ENCODE measurements at regions not wholly inside any gene's neighbourhood (a gene's known extent, or its start where the extent isn't known, plus 50 kb on each side); places are given as distances from the start of the nearest gene placed in this dataset.

DNA sequence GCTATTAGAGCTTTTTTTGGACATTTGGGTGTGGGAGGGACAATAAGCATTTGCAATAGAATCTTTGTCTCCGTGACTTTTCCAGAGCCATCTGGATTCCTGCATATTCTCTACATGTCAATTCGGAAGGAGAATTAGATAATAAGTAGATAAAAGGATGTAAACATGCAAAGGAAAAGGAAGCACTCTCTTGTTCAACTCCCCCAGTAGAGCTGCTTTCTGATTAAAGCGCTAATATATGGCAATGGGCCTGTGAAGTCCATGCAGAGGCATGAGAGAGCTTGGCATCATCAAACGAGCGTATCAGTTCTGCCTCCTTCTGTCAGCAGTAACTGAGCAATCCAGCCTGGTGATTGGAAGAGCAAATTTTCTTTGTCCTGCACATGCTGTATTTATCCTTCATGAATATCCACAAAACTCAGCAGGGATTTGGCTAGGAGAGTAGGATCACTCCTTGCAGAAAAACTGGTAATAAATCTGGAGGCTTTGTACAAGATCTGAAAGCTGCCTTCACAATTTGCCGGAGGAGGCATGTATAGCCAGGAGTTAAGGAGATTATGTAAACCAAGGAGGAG is 1752.9 kb downstream of the MAT2B start:
- intact Hi-C loops (cut with DNase I; ENCODE audit: low total_unique reads), result no loop called here
- H3K9me3 ChIP-seq, result no peaks in the 10 kb centered on the region
- no peaks in the 10 kb centered on the region for H3K27me3 ChIP-seq
- TF ChIP-seq, protein P1, sequence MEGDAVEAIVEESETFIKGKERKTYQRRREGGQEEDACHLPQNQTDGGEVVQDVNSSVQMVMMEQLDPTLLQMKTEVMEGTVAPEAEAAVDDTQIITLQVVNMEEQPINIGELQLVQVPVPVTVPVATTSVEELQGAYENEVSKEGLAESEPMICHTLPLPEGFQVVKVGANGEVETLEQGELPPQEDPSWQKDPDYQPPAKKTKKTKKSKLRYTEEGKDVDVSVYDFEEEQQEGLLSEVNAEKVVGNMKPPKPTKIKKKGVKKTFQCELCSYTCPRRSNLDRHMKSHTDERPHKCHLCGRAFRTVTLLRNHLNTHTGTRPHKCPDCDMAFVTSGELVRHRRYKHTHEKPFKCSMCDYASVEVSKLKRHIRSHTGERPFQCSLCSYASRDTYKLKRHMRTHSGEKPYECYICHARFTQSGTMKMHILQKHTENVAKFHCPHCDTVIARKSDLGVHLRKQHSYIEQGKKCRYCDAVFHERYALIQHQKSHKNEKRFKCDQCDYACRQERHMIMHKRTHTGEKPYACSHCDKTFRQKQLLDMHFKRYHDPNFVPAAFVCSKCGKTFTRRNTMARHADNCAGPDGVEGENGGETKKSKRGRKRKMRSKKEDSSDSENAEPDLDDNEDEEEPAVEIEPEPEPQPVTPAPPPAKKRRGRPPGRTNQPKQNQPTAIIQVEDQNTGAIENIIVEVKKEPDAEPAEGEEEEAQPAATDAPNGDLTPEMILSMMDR (IDR thresholded peaks at IDR 0.05), result no peak
- no peak overlapping the region for H3K27ac ChIP-seq
- DNase-seq, result no peak
- no peak overlapping the region for H3K4me3 ChIP-seq
- H3K4me1 ChIP-seq, result no peaks in the 10 kb centered on the region
- no peaks in the 10 kb centered on the region for H3K36me3 ChIP-seq

DNA sequence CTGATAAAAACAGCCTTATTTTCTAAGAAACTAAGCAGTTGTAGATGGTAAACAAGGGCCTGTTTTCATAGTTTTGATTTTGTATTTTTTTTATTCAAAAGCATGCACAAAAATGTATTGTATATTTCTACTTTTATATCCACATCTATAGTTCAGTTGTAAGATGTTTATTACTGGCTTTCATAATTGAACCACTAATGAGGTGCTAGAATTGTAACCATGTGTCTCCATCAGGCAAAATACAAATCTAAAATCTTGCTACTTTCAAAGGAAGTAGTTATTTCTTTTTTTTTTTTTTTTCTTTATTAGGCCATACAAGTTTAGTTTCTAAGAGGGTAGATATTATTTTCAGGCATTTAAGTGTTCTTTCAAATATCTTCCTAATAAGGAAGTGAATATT is 1755.0 kb downstream of the MAT2B start:
- no peak overlapping the region for H3K27ac ChIP-seq
- intact Hi-C loops (cut with DNase I; ENCODE audit: low total_unique reads), result no loop called here
- DNase-seq, result no peak
- no peaks in the 10 kb centered on the region for H3K9me3 ChIP-seq
- H3K4me1 ChIP-seq, result no peaks in the 10 kb centered on the region
- H3K4me3 ChIP-seq, result no peak overlapping the region
- H3K36me3 ChIP-seq, result no peaks in the 10 kb centered on the region
- H3K27me3 ChIP-seq, result no peaks in the 10 kb centered on the region
- TF ChIP-seq, protein P1 (IDR thresholded peaks at IDR 0.05), result no peak

DNA sequence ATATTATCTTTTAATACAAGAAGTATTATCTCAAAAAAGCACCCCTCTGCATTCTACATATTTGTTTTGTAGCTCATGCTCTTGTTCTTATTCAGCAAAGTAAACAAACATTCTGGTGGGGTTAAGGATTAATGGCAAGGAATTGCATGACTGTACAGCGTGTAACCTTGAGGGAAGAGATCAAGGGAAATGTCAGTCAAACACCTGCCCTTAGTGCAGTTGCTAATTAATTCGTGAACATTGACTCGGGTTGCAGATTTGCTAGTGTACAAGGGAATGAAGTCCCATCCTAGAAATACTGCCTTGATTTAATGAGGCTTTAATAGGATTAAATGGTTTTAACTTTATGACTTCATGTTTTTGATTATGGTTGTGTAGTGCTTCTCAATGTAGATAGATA is 1758.1 kb downstream of the MAT2B start:
- Histone ChIP-seq H3K36me3 (no peaks in the 10 kb centered on the region), H3K4me1 (no peaks in the 10 kb centered on the region), H3K27me3 (no peaks in the 10 kb centered on the region), H3K9me3 (no peaks in the 10 kb centered on the region), H3K27ac (no peak overlapping the region), H3K4me3 (no peak overlapping the region)
- intact Hi-C loops (cut with DNase I; ENCODE audit: low total_unique reads), result no loop called here
- no peak for DNase-seq
- TF ChIP-seq, protein P1 (IDR thresholded peaks at IDR 0.05), result no peak

DNA sequence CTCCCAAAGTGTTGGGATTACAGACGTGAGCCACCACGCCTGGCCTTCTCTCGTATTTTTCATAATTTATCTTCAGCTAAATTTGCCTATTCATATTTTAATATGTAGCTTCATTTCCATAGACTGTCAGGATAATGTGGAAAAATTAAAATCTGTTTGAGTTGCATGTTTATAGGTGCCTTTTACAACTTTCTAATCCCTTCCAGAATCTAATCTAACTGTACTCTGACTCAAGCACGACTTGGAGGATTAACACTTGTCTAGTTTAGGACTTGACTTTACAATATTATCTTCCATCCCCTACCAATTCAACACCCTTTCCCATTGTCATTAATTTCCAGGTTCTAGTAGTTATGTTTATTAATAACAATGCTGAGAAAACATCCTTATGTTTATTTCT is 1761.5 kb downstream of the MAT2B start:
- no peaks in the 10 kb centered on the region for H3K4me1 ChIP-seq
- no peak overlapping the region for H3K27ac ChIP-seq
- no peak overlapping the region for H3K4me3 ChIP-seq
- H3K9me3 ChIP-seq, result no peaks in the 10 kb centered on the region
- TF ChIP-seq, protein P1 (IDR thresholded peaks at IDR 0.05), result no peak
- no peaks in the 10 kb centered on the region for H3K36me3 ChIP-seq
- intact Hi-C loops (cut with DNase I; ENCODE audit: low total_unique reads), result no loop called here
- DNase-seq, result no peak
- H3K27me3 ChIP-seq, result no peaks in the 10 kb centered on the region

DNA sequence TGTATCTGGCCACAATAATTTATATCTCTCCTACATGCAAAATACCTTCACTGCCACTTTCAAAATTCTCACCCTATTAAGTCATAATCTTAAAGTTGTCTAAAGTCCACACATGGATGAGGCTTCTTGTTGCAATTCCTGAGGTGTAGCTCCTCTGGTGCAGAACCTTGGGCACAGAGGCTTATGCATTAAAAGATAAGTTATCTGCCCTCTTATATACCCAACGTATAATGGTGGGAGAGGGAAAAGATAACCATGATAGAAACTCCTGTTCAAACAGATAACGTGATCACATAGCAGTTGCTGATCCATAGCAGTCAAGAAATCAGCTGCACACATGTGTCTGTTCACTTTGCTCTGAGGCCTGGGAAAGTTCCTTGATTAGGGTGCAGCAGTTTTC is 1767.0 kb downstream of the MAT2B start:
- Histone ChIP-seq H3K27ac (no peak overlapping the region), H3K36me3 (no peaks in the 10 kb centered on the region), H3K4me3 (no peak overlapping the region), H3K27me3 (no peaks in the 10 kb centered on the region), H3K4me1 (no peaks in the 10 kb centered on the region), H3K9me3 (no peaks in the 10 kb centered on the region)
- DNase-seq, result no peak
- TF ChIP-seq, protein P1 (IDR thresholded peaks at IDR 0.05), result no peak
- intact Hi-C loops (cut with DNase I; ENCODE audit: low total_unique reads), result no loop called here

DNA sequence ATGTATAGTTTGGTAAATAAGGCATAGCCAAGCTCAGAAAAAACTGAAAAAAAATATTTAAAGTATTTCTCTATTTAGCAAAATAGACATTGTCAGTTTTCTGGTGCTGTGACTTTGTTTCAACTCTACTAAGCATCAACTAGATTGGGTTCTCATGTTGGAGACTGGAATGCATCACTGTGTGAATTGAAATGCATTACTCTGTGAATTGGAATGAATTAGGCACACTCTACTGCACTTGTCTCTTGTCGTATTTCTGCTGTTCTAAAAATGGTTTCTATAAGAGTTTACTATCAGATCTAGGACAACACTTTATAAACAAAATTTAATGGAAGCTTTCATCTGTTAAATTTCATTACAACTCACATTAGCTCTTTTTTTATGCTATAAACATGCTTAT is 1772.2 kb downstream of the MAT2B start:
- Histone ChIP-seq H3K4me1 (no peaks in the 10 kb centered on the region), H3K27me3 (no peaks in the 10 kb centered on the region), H3K9me3 (no peaks in the 10 kb centered on the region), H3K4me3 (no peak overlapping the region), H3K27ac (no peak overlapping the region), H3K36me3 (no peaks in the 10 kb centered on the region)
- intact Hi-C loops (cut with DNase I; ENCODE audit: low total_unique reads), result no loop called here
- DNase-seq, result no peak
- TF ChIP-seq, protein P1 (IDR thresholded peaks at IDR 0.05), result no peak

Measured in tibial artery (tissue), 4 donors.